ENCODE measurements at regions not wholly inside any gene's neighbourhood (a gene's known extent, or its start where the extent isn't known, plus 50 kb on each side); places are given as distances from the start of the nearest gene placed in this dataset.
A peak's percentile ranks its signal among the peaks of the same experiment; 100 is the strongest.

DNA sequence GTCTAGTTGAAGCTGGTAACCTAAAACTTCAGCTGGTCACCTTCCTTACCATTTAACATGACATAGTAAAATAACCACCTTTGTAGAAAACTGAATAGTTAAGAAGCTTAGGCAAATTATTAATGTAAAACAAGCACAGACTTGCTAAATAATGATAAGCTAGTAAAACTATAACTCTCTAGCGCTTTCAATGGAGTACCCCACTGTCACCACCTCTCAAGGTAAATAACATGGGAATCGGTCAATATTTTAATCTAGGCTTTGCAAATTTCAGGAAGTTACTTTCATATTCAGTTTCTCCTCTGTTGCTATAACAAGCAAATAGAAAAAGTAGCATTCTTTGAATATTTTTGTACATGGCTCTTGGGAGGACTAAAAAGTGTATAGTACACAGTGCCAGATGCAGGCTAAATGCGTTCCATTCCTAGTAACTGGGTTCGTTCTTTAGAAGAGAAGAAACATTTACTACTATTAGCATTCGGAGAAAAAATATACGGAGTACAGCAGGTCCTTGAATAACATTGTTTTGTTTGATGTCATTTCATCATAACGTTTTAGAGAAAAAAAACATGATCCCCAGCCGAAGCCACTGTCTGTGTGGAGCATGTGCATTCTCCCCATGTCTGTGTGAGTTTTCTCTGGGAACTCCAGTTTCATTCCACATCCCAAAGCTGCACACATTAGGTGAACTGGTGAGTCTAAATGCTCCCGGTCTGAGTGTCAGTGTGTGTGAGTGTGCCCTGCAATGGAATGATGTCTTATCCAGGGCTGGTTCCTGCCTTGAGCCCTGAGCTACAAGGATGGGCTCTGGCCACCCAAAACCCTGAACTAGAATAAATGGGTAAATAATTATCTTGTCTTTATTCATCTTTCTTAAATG, 52.5 kb downstream of the EPRS1 start:
- no peak for DNase-seq

DNA sequence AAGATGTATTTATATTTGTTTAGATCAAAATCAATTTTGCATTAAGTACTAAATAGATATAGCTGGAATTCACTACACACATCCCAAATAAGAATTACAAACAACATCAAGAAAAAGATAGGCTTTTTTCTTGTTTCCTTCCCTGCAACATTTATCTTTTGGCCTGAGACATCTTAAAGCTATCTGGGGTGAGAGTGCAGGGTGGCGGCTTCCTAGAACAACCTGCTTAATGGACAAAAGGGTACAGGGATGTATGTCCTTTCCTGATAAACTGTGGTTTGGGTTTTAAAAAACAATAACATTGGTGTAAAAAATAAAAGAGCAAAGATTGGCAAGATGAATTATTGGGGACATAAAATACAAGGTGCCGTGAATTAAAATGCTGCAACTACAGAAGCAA, 54.4 kb downstream of the EPRS1 start:
- DNase-seq: no peak

DNA sequence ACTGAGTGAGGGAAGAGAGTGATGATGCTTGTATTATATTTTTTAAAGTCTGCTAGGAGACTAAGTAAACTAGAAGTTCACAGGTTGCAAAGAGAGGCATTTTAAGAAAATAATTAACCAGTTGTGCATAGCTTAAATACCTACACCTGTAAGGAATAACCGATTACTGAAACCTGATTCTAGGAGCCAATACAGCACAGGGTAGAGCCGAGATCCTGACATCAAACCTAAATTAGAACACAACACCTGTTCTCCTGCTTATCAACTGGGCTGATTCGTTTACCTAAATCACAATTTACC, 54.8 kb downstream of the EPRS1 start:
- DNase-seq: no peak

DNA sequence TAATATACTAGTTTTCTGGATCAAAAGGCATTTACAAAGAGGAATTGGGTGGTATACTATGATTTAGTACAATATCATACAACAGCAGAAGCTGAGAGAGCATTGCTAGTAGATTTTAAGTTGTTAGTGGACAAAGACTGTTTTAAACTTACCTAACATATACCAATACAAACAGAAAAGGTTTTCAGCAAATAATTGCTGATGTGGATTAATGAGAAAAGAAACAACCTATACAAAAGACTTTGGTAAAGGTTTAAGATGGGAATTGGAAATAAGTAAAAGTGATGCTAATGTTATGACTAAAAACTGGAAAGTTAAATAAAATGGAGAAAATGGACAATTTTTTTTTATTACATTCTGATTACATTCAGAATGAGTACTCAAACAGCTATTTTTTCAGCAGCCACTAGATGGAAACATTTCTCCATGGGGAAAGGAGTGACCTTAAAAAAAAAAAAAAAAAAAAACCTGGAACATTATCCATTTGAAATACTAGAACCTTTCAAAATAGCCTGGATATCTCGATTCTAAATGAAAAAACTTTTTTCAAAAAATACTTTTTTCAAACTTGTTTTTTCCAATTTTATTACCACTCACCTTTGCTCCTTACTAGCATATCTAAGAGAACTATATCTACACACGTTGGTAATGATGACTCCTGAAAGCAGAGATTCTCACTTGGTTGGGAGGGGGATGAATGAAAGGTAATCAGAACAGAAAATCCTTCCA, 55.4 kb downstream of the EPRS1 start:
- DNase-seq: peak; percentile 61

DNA sequence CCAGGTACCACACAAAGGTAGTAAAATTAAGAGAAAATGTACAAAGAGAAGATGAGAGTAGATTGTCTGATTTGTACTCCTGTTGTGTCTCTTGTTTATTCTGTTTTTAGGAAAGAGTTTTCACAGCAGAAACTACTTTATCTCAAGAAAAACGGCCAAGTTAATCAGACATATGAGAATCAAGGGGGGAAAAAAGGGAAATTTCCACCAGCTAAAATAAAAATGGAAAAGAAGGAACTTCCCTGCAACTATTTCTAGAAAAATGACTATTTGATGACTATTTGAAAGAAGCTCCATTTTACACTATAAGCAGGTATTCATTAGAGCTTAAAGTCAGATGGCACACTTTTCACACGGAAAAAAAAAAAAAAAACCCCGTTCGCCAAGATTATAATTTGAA, 56.5 kb downstream of the EPRS1 start:
- DNase-seq: no peak

DNA sequence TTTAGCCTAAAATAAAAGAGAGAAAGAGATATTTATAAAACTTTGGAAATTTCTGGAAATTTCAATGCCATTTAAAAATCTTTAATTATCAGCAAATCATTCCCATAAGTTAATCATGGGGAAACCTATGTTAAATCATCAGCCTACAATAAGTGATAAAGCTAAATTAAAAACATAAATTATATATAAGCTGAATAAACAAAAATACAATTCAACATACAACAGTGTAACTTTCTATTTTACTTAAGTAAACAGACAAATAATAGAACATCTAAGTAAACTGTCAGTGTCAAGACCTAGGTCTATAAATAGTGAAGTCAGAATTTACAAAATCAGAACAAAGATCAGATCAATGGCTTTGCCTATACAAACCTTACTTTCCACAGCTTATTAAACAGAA, 57.5 kb downstream of the EPRS1 start:
- no peak for DNase-seq

DNA sequence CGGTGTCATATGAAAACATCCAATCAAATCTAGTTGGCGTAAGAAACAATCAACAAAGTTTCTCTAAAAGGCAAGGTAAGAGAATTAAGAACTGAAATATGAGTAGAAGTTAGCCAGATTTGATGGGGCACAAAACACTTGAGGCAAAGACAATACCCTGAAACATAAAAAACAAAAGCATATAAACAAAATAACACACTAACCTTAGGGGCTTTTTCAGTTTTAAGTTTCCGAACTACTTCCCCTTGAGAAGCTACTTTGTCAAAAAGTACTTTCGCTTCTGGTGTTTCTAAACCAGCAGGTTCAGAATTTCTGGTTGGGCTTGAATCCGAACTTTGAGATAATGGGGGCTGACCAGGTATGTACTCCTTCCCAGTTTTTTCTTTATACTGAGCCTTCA, 57.9 kb downstream of the EPRS1 start:
- no peak for DNase-seq

DNA sequence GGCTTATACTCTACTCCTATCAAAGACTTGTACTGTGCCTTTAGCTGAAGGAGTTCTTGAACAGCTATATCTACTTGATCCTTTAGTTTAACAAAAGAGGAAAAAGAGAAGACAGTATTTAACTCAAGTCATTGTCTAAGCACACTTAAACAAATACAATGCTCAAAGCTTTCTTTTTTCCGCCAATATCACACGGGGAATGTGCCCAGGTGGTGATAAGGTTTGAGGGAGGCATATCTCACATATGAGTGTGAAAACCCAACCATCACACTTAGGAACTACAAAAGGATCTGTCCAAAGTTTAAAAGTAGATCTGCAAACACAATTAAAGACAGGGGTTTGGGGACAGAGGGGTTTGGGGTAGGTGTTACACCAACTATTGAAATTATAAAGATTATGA, 59.0 kb upstream of the SLC30A10 start:
- DNase-seq: no peak

DNA sequence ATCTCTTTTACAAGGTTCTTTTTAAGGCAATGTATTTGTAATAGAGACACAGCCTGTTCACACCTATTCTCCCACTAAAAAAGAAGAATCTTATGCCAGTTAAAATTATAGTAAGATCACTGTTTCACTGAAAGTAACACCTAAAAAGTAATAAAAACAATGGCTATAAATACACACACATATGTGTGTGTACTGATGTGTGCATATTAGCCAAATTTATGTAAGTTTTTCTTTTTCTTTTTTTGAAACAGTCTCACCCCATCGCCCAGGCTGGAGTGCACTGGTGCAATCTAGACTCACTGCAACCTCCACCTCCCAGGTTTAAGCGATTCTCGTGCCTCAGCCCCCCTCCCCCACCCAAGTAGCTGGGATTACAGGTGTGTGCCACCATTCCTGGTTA, 56.8 kb upstream of the SLC30A10 start:
- DNase-seq: no peak

All from tongue (tissue), 1 donor.